ENCODE measurements at regions not wholly inside any gene's neighbourhood (a gene's known extent, or its start where the extent isn't known, plus 50 kb on each side); places are given as distances from the start of the nearest gene placed in this dataset.
"Not testable (repeated sequence)": the region's sequence is repeated elsewhere in the genome, so short reads cannot be mapped to it uniquely, and the experiment has no call there.

- no peaks in the 10 kb centered on the region for H3K36me3 ChIP-seq
- 7 to 10% methylated on average over 23 to 26 of the region's 26 CpGs for WGBS, 2 donors
- intact Hi-C loops (cut with DNase I): no loop called here
- DNase-seq: peak; percentile 35
- TF ChIP-seq, protein P1, sequence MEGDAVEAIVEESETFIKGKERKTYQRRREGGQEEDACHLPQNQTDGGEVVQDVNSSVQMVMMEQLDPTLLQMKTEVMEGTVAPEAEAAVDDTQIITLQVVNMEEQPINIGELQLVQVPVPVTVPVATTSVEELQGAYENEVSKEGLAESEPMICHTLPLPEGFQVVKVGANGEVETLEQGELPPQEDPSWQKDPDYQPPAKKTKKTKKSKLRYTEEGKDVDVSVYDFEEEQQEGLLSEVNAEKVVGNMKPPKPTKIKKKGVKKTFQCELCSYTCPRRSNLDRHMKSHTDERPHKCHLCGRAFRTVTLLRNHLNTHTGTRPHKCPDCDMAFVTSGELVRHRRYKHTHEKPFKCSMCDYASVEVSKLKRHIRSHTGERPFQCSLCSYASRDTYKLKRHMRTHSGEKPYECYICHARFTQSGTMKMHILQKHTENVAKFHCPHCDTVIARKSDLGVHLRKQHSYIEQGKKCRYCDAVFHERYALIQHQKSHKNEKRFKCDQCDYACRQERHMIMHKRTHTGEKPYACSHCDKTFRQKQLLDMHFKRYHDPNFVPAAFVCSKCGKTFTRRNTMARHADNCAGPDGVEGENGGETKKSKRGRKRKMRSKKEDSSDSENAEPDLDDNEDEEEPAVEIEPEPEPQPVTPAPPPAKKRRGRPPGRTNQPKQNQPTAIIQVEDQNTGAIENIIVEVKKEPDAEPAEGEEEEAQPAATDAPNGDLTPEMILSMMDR (IDR thresholded peaks at IDR 0.05): peak in 1 of 6 experiments; percentile 28
- TF ChIP-seq POLR2A (IDR thresholded peaks at IDR 0.05): peak in 1 of 4 donors; percentile 26
- H3K4me3 ChIP-seq: peak overlapping the region; percentile 17 to 62 (median 35)
- peak overlapping the region; percentile 92 to 95 (median 93) for H3K27ac ChIP-seq
- no peaks in the 10 kb centered on the region for H3K9me3 ChIP-seq
- no peaks in the 10 kb centered on the region for H3K27me3 ChIP-seq
- H3K4me1 ChIP-seq: peaks cover 31 to 65% (median 35%) of the 10 kb centered on the region in 3 donors
Observed at GRCh38 chr10:11684717-11685645, 57.2 kb upstream of the ECHDC3 start.

GRCh38 chr10:11684341-11684716 lies 57.9 kb upstream of the ECHDC3 start:
- intact Hi-C loops (cut with DNase I); H3K9me3 ChIP-seq; DNase-seq; H3K27me3 ChIP-seq; H3K36me3 ChIP-seq: not testable (repeated sequence)
- Histone ChIP-seq H3K4me1 (peaks cover 31 to 65% (median 35%) of the 10 kb centered on the region in 3 donors), H3K27ac (peak overlapping the region; percentile 92 to 95 (median 93)), H3K4me3 (peak overlapping the region in 3 of 4 donors; percentile 31 to 62 (median 39))
- WGBS, 2 donors: 56 to 58% methylated on average over 4 of the region's 4 CpGs

DNA sequence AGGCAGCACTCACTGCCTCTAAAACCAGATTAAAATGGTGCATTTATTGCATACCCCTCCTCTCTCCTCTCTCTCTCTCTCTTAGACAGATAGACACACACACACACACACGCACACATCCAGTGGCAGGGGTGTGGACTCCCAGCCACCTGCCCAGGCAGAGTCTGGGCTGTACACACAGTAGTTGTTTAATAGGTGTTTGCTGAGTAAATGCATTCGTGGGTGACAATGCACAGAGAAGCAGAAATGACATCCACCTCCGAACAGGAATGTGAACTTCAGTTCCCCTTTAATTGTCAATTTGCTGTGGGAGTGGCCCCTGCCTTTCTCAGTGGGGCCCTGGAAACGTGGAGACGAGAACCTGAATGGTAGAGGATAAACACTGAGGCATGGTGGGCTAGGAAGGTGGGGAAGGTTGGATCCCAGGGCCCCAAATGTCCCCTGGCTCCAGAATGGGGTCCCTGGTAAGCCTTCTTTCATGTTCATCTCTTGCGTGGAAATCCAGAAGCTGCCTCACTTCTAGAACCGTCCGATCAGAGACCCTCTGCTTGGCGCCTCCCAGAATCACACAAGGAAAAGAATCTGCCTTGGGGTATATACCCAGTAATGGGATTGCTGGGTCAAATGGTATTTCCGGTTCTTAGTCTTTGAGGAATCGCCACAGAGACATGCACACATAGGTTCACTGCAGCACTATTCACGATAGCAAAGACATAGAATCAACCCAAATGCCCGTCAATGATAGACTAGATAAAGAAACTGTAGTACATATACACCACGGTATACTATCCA lies 58.5 kb upstream of the ECHDC3 start:
- Histone ChIP-seq H3K36me3 (no peaks in the 10 kb centered on the region), H3K27me3 (no peaks in the 10 kb centered on the region), H3K27ac (peak overlapping the region; percentile 92 to 95 (median 93)), H3K4me1 (peaks cover 30 to 60% (median 35%) of the 10 kb centered on the region in 3 donors), H3K9me3 (no peaks in the 10 kb centered on the region), H3K4me3 (no peak overlapping the region)
- intact Hi-C loops (cut with DNase I): no loop called here
- whole genome bisulfite sequencing, 2 donors: 79 to 86% methylated on average over 13 to 14 of the region's 14 CpGs
- no peak for DNase-seq
- TF ChIP-seq, protein P1 (IDR thresholded peaks at IDR 0.05): no peak

- H3K36me3 ChIP-seq: no peaks in the 10 kb centered on the region
- TF ChIP-seq, protein P1 (IDR thresholded peaks at IDR 0.05): no peak
- no peak for TF ChIP-seq POLR2A (IDR thresholded peaks at IDR 0.05)
- DNase-seq: no peak
- H3K4me3 ChIP-seq: no peak overlapping the region
- 71 to 75% methylated on average over 12 to 14 of the region's 14 CpGs for WGBS, 2 donors
- no peaks in the 10 kb centered on the region for H3K27me3 ChIP-seq
- intact Hi-C loops (cut with DNase I): no loop called here
- peak overlapping the region in 3 of 4 donors; percentile 33 to 93 (median 92) for H3K27ac ChIP-seq
- H3K9me3 ChIP-seq: no peaks in the 10 kb centered on the region
- H3K4me1 ChIP-seq: peaks cover 22 to 51% (median 28%) of the 10 kb centered on the region in 3 donors
Observed at GRCh38 chr10:11682851-11683250, 59.3 kb upstream of the ECHDC3 start.

- 71 to 83% methylated on average over 6 of the region's 6 CpGs for WGBS, 2 donors
Observed at GRCh38 chr10:11682267-11682683, 59.9 kb upstream of the ECHDC3 start.

More at GRCh38 chr10:11682267-11682683, 59.9 kb upstream of the ECHDC3 start:
- H3K36me3 ChIP-seq: no peaks in the 10 kb centered on the region
- no peak for DNase-seq
- no peak overlapping the region for H3K27ac ChIP-seq
- no peaks in the 10 kb centered on the region for H3K9me3 ChIP-seq
- intact Hi-C loops (cut with DNase I): no loop called here
- no peak overlapping the region for H3K4me3 ChIP-seq
- H3K4me1 ChIP-seq: peaks cover 22 to 46% (median 23%) of the 10 kb centered on the region in 3 donors
- no peak for TF ChIP-seq POLR2A (IDR thresholded peaks at IDR 0.05)
- TF ChIP-seq, protein P1 (IDR thresholded peaks at IDR 0.05): no peak
- H3K27me3 ChIP-seq: peaks cover 0 to 4% (median 0%) of the 10 kb centered on the region in 4 donors

Measured in esophagus squamous epithelium (tissue), 5 donors.